ENCODE measurements at regions not wholly inside any gene's neighbourhood (a gene's known extent, or its start where the extent isn't known, plus 50 kb on each side); places are given as distances from the start of the nearest gene placed in this dataset.

DNA sequence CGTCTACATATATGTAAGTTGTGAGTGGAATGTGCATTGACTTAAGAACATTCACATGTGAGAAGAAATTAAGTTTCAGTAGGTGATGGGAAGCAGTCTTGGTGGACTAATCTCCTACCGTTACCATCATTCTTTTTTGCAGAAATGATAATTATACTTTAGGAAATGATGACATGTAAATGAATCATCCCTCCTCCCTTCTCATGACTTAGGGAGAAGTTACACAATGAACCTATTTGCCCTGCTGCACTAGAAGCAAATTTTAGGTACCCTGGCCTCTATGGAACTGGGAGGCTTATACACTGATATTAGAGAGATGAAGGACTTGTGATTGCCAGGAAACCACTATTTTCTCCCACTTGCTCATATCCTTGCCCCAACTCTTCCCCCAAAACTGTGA, 214.2 kb downstream of the CALCRL start:
- no peak for ATAC-seq (ENCODE audit: low read depth)
- no peaks in the 10 kb centered on the region for H3K36me3 ChIP-seq (ENCODE audit: low read depth)
- H3K9me3 ChIP-seq (ENCODE audit: severe bottlenecking), result no peaks in the 10 kb centered on the region
- DNase-seq (ENCODE audit: low spot score), result no peak
- H3K4me3 ChIP-seq (ENCODE audit: severe bottlenecking), result no peak overlapping the region
- H3K4me1 ChIP-seq (ENCODE audit: insufficient read depth, poor library complexity, severe bottlenecking), result no peaks in the 10 kb centered on the region
- TF ChIP-seq, protein P1, sequence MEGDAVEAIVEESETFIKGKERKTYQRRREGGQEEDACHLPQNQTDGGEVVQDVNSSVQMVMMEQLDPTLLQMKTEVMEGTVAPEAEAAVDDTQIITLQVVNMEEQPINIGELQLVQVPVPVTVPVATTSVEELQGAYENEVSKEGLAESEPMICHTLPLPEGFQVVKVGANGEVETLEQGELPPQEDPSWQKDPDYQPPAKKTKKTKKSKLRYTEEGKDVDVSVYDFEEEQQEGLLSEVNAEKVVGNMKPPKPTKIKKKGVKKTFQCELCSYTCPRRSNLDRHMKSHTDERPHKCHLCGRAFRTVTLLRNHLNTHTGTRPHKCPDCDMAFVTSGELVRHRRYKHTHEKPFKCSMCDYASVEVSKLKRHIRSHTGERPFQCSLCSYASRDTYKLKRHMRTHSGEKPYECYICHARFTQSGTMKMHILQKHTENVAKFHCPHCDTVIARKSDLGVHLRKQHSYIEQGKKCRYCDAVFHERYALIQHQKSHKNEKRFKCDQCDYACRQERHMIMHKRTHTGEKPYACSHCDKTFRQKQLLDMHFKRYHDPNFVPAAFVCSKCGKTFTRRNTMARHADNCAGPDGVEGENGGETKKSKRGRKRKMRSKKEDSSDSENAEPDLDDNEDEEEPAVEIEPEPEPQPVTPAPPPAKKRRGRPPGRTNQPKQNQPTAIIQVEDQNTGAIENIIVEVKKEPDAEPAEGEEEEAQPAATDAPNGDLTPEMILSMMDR (IDR thresholded peaks at IDR 0.05; ENCODE audit: poor library complexity, severe bottlenecking), result no peak
- no peaks in the 10 kb centered on the region for H3K27me3 ChIP-seq (ENCODE audit: insufficient read depth, poor library complexity, severe bottlenecking)
- H3K27ac ChIP-seq (ENCODE audit: poor library complexity, severe bottlenecking), result no peak overlapping the region

DNA sequence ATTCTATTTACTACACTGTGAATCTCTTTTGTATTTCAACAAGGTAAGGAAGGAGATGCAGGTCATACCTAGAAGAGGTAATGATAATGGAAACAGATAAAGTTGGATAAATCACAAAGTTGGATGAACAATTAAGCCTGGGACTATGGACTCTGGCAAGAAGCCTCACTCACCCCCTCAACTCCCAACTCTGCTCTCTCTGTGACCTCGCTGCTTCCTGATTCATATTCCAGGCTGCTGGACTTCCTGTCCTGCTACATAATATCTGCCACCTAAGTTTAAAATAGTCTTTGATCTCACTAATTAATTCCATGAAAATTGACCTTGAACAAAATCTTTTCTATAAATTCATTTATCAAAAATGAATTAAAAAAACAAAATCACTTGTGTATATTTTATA, 215.3 kb downstream of the CALCRL start:
- Histone ChIP-seq H3K36me3 (ENCODE audit: low read depth) (no peaks in the 10 kb centered on the region), H3K9me3 (ENCODE audit: severe bottlenecking) (no peaks in the 10 kb centered on the region), H3K4me3 (ENCODE audit: severe bottlenecking) (no peak overlapping the region), H3K4me1 (ENCODE audit: insufficient read depth, poor library complexity, severe bottlenecking) (no peaks in the 10 kb centered on the region), H3K27me3 (ENCODE audit: insufficient read depth, poor library complexity, severe bottlenecking) (no peaks in the 10 kb centered on the region), H3K27ac (ENCODE audit: poor library complexity, severe bottlenecking) (no peak overlapping the region)
- no peak for ATAC-seq (ENCODE audit: low read depth)
- no peak for DNase-seq (ENCODE audit: low spot score)
- TF ChIP-seq, protein P1 (IDR thresholded peaks at IDR 0.05; ENCODE audit: poor library complexity, severe bottlenecking), result no peak

DNA sequence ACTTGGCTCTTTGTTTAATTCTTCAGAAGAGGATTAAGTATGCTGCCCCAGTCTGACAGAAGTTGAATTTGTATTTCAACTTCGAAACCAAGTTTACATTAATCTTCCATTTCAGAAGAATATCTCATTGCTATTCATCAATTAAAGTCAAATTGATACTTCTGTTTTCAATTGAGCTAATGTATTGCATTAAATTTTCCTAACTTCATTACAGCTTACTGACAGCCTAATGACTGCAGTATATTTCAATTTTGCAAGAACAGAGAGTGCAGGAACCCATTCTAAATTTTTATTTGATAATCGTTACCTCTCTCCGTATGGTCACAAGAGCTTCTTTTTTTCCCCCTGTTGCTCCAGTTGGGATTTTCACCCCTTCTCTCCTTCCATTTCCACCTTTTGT, 218.0 kb downstream of the CALCRL start:
- DNase-seq (ENCODE audit: low spot score), result no peak
- H3K27me3 ChIP-seq (ENCODE audit: insufficient read depth, poor library complexity, severe bottlenecking), result no peaks in the 10 kb centered on the region
- no peaks in the 10 kb centered on the region for H3K4me1 ChIP-seq (ENCODE audit: insufficient read depth, poor library complexity, severe bottlenecking)
- TF ChIP-seq, protein P1 (IDR thresholded peaks at IDR 0.05; ENCODE audit: poor library complexity, severe bottlenecking), result no peak
- H3K27ac ChIP-seq (ENCODE audit: poor library complexity, severe bottlenecking), result no peak overlapping the region
- no peaks in the 10 kb centered on the region for H3K9me3 ChIP-seq (ENCODE audit: severe bottlenecking)
- no peak for ATAC-seq (ENCODE audit: low read depth)
- no peaks in the 10 kb centered on the region for H3K36me3 ChIP-seq (ENCODE audit: low read depth)
- H3K4me3 ChIP-seq (ENCODE audit: severe bottlenecking), result no peak overlapping the region

DNA sequence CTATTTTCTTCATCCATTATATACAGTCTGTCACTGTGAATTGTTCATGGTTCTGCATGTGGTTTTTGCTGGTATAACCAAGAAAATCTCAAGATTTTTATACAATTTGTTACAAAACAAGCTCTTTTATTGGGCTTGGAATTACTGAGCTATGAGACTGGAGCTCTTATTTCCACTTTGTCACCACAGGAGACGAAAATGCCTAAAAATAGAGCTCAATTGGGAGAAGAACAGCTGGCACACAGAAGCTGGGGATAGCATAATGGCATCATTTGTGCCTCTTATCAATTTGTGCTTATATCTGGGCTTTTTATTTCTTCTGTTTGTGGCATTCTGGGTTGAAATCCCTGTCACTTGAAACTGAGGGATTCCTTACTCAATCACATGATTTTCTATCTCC, 219.1 kb downstream of the CALCRL start:
- Histone ChIP-seq H3K27me3 (ENCODE audit: insufficient read depth, poor library complexity, severe bottlenecking) (no peaks in the 10 kb centered on the region), H3K36me3 (ENCODE audit: low read depth) (no peaks in the 10 kb centered on the region), H3K4me3 (ENCODE audit: severe bottlenecking) (no peak overlapping the region), H3K9me3 (ENCODE audit: severe bottlenecking) (no peaks in the 10 kb centered on the region), H3K27ac (ENCODE audit: poor library complexity, severe bottlenecking) (no peak overlapping the region), H3K4me1 (ENCODE audit: insufficient read depth, poor library complexity, severe bottlenecking) (no peaks in the 10 kb centered on the region)
- ATAC-seq (ENCODE audit: low read depth), result no peak
- no peak for DNase-seq (ENCODE audit: low spot score)
- TF ChIP-seq, protein P1 (IDR thresholded peaks at IDR 0.05; ENCODE audit: poor library complexity, severe bottlenecking), result no peak

DNA sequence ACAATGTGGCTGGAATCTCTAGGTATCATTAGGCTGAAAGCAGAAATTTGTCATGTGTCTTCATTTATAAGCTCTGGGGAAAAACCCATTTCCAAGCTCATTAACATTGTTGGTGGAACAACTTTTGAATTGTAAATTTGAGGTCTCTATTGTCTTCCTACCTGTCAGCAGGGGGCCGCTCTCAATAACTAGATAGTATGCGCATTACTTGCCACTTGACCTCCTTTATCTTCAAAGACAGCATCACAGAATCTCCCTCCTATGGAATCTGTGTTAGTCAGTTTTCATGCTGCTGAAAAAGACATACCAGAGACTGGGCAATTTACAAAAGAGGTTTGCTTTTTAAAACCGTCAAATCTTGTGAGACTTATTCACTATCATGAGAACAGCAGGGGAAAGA, 223.1 kb downstream of the CALCRL start:
- H3K4me3 ChIP-seq (ENCODE audit: severe bottlenecking), result no peak overlapping the region
- H3K27me3 ChIP-seq (ENCODE audit: insufficient read depth, poor library complexity, severe bottlenecking), result no peaks in the 10 kb centered on the region
- no peak overlapping the region for H3K27ac ChIP-seq (ENCODE audit: poor library complexity, severe bottlenecking)
- DNase-seq (ENCODE audit: low spot score) (no peak), ATAC-seq (ENCODE audit: low read depth) (no peak)
- H3K36me3 ChIP-seq (ENCODE audit: low read depth), result no peaks in the 10 kb centered on the region
- H3K9me3 ChIP-seq (ENCODE audit: severe bottlenecking), result no peaks in the 10 kb centered on the region
- no peaks in the 10 kb centered on the region for H3K4me1 ChIP-seq (ENCODE audit: insufficient read depth, poor library complexity, severe bottlenecking)
- TF ChIP-seq, protein P1 (IDR thresholded peaks at IDR 0.05; ENCODE audit: poor library complexity, severe bottlenecking), result no peak
